ENCODE measurements at regions not wholly inside any gene's neighbourhood (a gene's known extent, or its start where the extent isn't known, plus 50 kb on each side); places are given as distances from the start of the nearest gene placed in this dataset.
"Not testable (repeated sequence)": the region's sequence is repeated elsewhere in the genome, so short reads cannot be mapped to it uniquely, and the experiment has no call there.

DNA sequence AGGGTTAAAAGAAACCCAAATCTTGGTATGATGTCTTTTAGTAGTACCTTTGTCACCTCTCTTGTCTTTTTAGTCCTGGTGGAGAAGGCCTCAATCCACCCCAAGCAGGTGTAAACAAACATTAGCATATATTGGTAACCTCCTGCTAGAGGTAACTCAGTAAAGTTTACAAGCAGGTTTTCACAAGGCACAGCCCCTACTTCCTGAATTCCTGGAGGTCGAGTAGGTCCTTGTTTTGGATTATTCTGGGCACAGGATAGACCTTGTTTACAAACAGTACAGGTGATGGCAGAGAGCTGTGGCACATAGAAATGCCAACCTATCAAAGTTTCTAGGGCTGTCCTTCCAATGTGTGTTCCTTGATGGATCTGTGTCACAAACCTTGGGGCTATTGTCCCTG is 99.1 kb downstream of the ALG10 start:
- no peaks in the 10 kb centered on the region for H3F3A ChIP-seq (ENCODE audit: low read depth)
- H3K36me3 ChIP-seq (ENCODE audit: insufficient read depth, low read length), result no peaks in the 10 kb centered on the region
- H3K9ac ChIP-seq (ENCODE audit: low read depth, low read length, poor library complexity, severe bottlenecking), result no peak overlapping the region
- H2AFZ ChIP-seq (ENCODE audit: low read length), result no peak overlapping the region
- TF ChIP-seq, protein P1, sequence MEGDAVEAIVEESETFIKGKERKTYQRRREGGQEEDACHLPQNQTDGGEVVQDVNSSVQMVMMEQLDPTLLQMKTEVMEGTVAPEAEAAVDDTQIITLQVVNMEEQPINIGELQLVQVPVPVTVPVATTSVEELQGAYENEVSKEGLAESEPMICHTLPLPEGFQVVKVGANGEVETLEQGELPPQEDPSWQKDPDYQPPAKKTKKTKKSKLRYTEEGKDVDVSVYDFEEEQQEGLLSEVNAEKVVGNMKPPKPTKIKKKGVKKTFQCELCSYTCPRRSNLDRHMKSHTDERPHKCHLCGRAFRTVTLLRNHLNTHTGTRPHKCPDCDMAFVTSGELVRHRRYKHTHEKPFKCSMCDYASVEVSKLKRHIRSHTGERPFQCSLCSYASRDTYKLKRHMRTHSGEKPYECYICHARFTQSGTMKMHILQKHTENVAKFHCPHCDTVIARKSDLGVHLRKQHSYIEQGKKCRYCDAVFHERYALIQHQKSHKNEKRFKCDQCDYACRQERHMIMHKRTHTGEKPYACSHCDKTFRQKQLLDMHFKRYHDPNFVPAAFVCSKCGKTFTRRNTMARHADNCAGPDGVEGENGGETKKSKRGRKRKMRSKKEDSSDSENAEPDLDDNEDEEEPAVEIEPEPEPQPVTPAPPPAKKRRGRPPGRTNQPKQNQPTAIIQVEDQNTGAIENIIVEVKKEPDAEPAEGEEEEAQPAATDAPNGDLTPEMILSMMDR (conservative IDR thresholded peaks at IDR 0.05; ENCODE audit: low read length), result no peak
- no peak for TF ChIP-seq EZH2phosphoT487 (IDR thresholded peaks at IDR 0.05; ENCODE audit: borderline replicate concordance)
- H4K20me1 ChIP-seq (ENCODE audit: insufficient read depth, low read length, poor library complexity, severe bottlenecking), result no peaks in the 10 kb centered on the region
- H3K4me3 ChIP-seq (ENCODE audit: low read length, poor library complexity, severe bottlenecking), result no peak overlapping the region
- H3K9me3 ChIP-seq (ENCODE audit: insufficient read depth, low read depth, low read length), result no peaks in the 10 kb centered on the region
- no peaks in the 10 kb centered on the region for H3K27me3 ChIP-seq (ENCODE audit: insufficient read depth, low read length, poor library complexity, severe bottlenecking)
- H3K9me2 ChIP-seq (replicated peaks; ENCODE audit: low read depth, low read length), result no peaks in the 10 kb centered on the region
- H3K4me2 ChIP-seq (ENCODE audit: low read depth, low read length, poor library complexity, severe bottlenecking), result no peak overlapping the region
- H3K79me2 ChIP-seq (ENCODE audit: insufficient read depth, low read length), result no peaks in the 10 kb centered on the region
- no peaks in the 10 kb centered on the region for H3K4me1 ChIP-seq (ENCODE audit: insufficient read depth, low read length, poor library complexity, severe bottlenecking)

DNA sequence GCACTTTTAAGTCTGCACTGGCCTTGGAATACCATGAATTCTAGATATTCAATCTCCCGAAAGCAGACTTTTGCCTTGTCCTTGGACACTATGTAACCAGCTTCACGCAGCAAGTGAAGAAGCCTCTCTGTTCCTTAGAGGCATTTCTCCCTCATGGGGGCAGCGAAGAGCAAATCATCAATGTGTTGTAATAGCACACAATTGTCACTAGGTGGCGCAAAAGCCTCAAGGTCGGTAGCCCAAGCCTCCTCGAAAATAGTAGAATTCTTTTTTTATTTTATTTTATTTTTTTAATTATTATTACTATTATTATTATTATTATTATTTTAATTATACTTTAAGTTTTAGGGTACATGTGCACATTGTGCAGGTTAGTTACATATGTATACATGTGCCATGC is 100.8 kb downstream of the ALG10 start:
- not testable (repeated sequence) for H2AFZ ChIP-seq (ENCODE audit: low read length); H3K9me3 ChIP-seq (ENCODE audit: insufficient read depth, low read depth, low read length); H3K9me2 ChIP-seq (replicated peaks; ENCODE audit: low read depth, low read length); H3K4me2 ChIP-seq (ENCODE audit: low read depth, low read length, poor library complexity, severe bottlenecking); H4K20me1 ChIP-seq (ENCODE audit: insufficient read depth, low read length, poor library complexity, severe bottlenecking); H3K4me1 ChIP-seq (ENCODE audit: insufficient read depth, low read length, poor library complexity, severe bottlenecking); H3K4me3 ChIP-seq (ENCODE audit: low read length, poor library complexity, severe bottlenecking); H3F3A ChIP-seq (ENCODE audit: low read depth); H3K36me3 ChIP-seq (ENCODE audit: insufficient read depth, low read length); H3K9ac ChIP-seq (ENCODE audit: low read depth, low read length, poor library complexity, severe bottlenecking); H3K27me3 ChIP-seq (ENCODE audit: insufficient read depth, low read length, poor library complexity, severe bottlenecking); H3K79me2 ChIP-seq (ENCODE audit: insufficient read depth, low read length)
- TF ChIP-seq, protein P1 (conservative IDR thresholded peaks at IDR 0.05; ENCODE audit: low read length), result peak; percentile 82

DNA sequence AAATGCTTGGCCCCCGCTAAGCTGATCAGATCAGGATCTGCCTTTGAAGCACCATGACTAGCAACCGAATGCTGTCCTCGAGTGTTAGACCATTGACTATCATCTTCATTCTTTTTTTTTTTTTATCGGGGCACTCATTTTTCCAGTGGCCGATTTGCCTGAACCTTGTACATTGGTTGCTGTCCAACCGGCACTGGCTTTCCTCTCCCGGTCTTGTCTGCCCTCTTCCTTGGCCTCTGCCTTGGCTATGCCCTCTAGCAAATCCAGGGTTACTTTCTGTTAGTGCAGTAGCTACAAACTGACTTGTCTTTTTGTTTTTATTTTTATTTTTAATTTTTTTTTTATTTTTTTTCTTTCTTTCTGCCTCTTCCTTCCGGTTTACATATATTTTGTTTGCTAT is 102.3 kb downstream of the ALG10 start:
- TF ChIP-seq, protein P1 (conservative IDR thresholded peaks at IDR 0.05; ENCODE audit: low read length), result no peak
- no peak for TF ChIP-seq EZH2phosphoT487 (IDR thresholded peaks at IDR 0.05; ENCODE audit: borderline replicate concordance)
- Histone ChIP-seq H3K9me2 (replicated peaks; ENCODE audit: low read depth, low read length) (no peaks in the 10 kb centered on the region), H3K79me2 (ENCODE audit: insufficient read depth, low read length) (no peaks in the 10 kb centered on the region)

More for the DNA sequence above, 102.3 kb downstream of the ALG10 start:
- Histone ChIP-seq H2AFZ (ENCODE audit: low read length) (no peak overlapping the region), H3K9ac (ENCODE audit: low read depth, low read length, poor library complexity, severe bottlenecking) (no peak overlapping the region), H3K27me3 (ENCODE audit: insufficient read depth, low read length, poor library complexity, severe bottlenecking) (no peaks in the 10 kb centered on the region), H3K36me3 (ENCODE audit: insufficient read depth, low read length) (no peaks in the 10 kb centered on the region), H3F3A (ENCODE audit: low read depth) (no peaks in the 10 kb centered on the region), H3K9me3 (ENCODE audit: insufficient read depth, low read depth, low read length) (no peaks in the 10 kb centered on the region), H3K4me2 (ENCODE audit: low read depth, low read length, poor library complexity, severe bottlenecking) (no peak overlapping the region), H4K20me1 (ENCODE audit: insufficient read depth, low read length, poor library complexity, severe bottlenecking) (no peaks in the 10 kb centered on the region), H3K4me3 (ENCODE audit: low read length, poor library complexity, severe bottlenecking) (no peak overlapping the region), H3K4me1 (ENCODE audit: insufficient read depth, low read length, poor library complexity, severe bottlenecking) (no peaks in the 10 kb centered on the region)

All from Loucy (cell line).